WERI-Rb-1 (cell line): ENCODE measurements at regions not wholly inside any gene's neighbourhood (a gene's known extent, or its start where the extent isn't known, plus 50 kb on each side); places are given as distances from the start of the nearest gene placed in this dataset.

Experiments used
- DNase-seq: peaks from one replicate; pipeline ENCODE4 v3.0.0-alpha.2; 2020
- H3K27ac ChIP-seq: fragments of 250-450 bp; sonication (Bioruptor Pico); 2 replicates; pipeline ENCODE4 v1.5.1; 2020; ENCODE audit warnings: mild to moderate bottlenecking, moderate library complexity
- H3K27me3 ChIP-seq: fragments of 250-450 bp; sonication (Bioruptor Pico); 2 replicates; pipeline ENCODE4 v1.5.1; 2021; ENCODE audit warnings: mild to moderate bottlenecking, low read depth, moderate library complexity; ENCODE audit not compliant: insufficient read depth, severe bottlenecking
- H3K36me3 ChIP-seq: fragments of 250-450 bp; sonication (Bioruptor Pico); 2 replicates; pipeline ENCODE4 v1.5.1; 2020; ENCODE audit warnings: mild to moderate bottlenecking, moderate library complexity
- H3K4me3 ChIP-seq: 2 replicates; pipeline ENCODE4 v1.5.1; 2011; ENCODE audit warnings: low read depth, mild to moderate bottlenecking, control low read depth, low read length
- H3K9me3 ChIP-seq: fragments of 250-450 bp; sonication (Bioruptor Pico); 2 replicates; pipeline ENCODE4 v1.5.1; 2021; ENCODE audit warnings: mild to moderate bottlenecking, moderate library complexity; ENCODE audit not compliant: severe bottlenecking
- TF ChIP-seq, protein P1 (sequence below): IDR thresholded peaks from 2 replicates; pipeline ENCODE4 v1.5.1; 2011; ENCODE audit warnings: low read depth, mild to moderate bottlenecking, control low read depth, inconsistent platforms, low read length

DNA sequence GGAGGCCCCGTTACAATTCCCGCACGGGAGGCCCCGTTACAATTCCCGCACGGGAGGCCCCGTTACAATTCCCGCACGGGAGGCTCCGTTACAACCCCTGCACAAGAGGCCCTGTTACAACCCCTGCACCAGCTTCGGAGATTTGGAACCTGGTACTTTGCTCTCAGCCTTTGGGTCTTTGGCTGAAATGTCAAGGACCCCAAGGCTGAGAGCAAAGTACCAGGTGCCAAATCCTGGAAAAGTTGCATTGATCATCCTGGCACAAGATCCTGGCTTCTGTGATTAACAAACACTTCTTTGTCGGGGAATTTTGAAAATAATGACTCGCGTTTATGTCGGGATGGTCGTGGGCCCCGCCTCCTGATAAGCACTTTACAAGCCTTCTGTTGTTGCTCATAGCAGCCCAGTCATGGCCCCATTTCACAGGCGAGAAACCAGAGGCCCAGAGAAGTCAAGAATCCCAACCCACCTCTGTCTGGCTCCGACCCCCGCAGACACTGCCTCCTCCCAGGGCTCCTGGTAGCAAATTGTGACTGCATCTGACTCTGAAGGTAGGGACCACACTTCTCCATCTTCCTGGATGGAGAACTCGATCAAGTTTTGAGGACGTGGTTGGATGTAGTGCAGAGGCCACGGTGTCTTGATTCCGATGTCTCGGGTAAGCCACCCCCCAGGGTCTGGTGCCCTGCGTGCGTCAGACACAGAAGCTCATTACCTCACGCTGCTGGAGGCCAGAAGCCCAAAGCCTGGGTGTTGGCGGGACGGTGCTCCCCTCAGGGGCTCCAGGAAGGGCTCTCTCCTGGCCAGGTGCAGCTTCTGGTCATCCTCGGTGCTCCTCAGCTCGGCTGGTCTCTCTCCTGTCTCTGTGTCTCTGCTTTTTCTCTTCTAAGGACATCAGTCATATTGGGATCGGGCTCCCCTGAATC, 60.3 kb downstream of the ADRA2C start:
- Histone ChIP-seq H3K9me3 (peaks cover 2% of the 10 kb centered on the region), H3K4me3 (no peak overlapping the region), H3K27me3 (no peaks in the 10 kb centered on the region), H3K27ac (no peak overlapping the region), H3K36me3 (0 out of 2 replicates have a peak, but pooled peaks cover 4% of the 10 kb centered on the region)
- DNase-seq, result no peak
- TF ChIP-seq, protein P1, sequence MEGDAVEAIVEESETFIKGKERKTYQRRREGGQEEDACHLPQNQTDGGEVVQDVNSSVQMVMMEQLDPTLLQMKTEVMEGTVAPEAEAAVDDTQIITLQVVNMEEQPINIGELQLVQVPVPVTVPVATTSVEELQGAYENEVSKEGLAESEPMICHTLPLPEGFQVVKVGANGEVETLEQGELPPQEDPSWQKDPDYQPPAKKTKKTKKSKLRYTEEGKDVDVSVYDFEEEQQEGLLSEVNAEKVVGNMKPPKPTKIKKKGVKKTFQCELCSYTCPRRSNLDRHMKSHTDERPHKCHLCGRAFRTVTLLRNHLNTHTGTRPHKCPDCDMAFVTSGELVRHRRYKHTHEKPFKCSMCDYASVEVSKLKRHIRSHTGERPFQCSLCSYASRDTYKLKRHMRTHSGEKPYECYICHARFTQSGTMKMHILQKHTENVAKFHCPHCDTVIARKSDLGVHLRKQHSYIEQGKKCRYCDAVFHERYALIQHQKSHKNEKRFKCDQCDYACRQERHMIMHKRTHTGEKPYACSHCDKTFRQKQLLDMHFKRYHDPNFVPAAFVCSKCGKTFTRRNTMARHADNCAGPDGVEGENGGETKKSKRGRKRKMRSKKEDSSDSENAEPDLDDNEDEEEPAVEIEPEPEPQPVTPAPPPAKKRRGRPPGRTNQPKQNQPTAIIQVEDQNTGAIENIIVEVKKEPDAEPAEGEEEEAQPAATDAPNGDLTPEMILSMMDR, result no peak

DNA sequence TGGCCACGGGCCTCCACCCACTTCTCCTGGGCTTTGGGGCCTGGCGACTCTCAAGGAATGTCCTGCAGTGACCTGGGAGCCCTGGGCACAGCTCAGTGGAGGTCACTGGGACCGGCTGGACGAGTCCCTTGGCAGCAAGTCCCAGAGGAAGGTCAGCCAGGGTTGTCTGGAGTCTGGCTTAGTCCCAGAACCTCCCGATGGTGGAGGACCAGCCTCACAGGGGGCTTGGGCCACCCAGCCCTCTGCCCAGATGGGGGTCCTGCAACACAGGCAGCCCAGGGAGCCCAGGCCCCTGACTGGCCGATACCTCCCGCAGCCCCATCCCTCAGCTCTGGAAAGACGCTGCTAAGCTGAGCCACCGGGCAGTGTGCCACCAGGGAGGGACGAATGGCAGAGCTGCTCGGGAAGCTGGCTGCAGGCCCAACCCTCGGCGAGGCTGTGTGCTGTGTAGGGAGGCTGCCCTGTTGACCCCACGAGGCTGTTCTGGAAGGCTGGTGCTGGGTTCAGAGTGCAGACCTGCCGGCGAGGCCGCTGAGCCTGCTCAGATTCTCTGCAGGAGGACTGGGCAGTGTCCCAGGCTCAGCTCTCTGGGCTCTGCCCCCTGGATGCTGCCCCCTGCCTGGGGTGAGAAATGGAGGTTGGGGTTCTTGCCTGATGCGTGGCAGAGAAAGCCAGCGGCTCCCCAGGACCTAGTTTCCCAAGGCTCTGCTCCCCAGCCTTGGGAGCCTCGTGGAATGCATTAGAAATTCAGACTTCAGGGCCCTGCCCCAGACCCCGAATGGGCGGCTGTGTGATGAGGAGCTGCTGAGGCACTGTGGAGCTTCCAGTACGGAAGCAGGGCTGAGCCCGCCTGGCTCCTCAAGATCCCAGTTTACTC, 61.7 kb downstream of the ADRA2C start:
- Histone ChIP-seq H3K9me3 (peaks cover 3% of the 10 kb centered on the region), H3K4me3 (no peak overlapping the region), H3K36me3 (0 out of 2 replicates have a peak, but pooled peaks cover 2% of the 10 kb centered on the region), H3K27ac (no peak overlapping the region), H3K27me3 (no peaks in the 10 kb centered on the region)
- no peak for DNase-seq
- TF ChIP-seq, protein P1, result no peak

DNA sequence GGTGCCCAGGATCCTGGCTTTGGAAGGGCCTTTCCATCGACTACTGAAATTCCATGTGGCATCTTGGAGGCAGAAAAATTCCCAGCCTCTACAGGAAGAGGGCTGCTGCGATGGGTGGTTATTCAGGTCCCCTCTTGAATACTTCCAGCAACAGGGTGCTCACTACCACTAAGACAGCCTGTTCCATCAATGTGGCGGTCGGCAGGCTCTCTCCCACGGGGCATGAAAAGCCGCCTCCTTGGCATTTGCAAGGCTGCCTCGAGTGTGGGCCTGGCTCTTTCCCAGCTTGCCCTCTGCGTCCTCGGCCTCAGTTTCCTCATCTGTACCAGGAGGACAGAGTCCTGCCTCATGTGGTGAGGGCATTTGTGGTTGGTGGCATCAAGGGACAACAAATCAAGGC, 62.4 kb downstream of the ADRA2C start:
- H3K27me3 ChIP-seq, result no peaks in the 10 kb centered on the region
- no peak overlapping the region for H3K4me3 ChIP-seq
- DNase-seq, result no peak

GRCh38 chr4:3829211-3829955, 63.2 kb downstream of the ADRA2C start:
- H3K9me3 ChIP-seq, result peaks cover 2% of the 10 kb centered on the region
- no peaks in the 10 kb centered on the region for H3K36me3 ChIP-seq
- no peak for DNase-seq
- no peak overlapping the region for H3K4me3 ChIP-seq
- no peak overlapping the region; the same call in 1 of the 2 replicates for H3K27ac ChIP-seq
- no peaks in the 10 kb centered on the region for H3K27me3 ChIP-seq
- TF ChIP-seq, protein P1, result no peak

More for the DNA sequence above, 62.4 kb downstream of the ADRA2C start:
- no peaks in the 10 kb centered on the region for H3K36me3 ChIP-seq
- TF ChIP-seq, protein P1, result no peak
- no peak overlapping the region for H3K27ac ChIP-seq
- H3K9me3 ChIP-seq, result peaks cover 2% of the 10 kb centered on the region

DNA sequence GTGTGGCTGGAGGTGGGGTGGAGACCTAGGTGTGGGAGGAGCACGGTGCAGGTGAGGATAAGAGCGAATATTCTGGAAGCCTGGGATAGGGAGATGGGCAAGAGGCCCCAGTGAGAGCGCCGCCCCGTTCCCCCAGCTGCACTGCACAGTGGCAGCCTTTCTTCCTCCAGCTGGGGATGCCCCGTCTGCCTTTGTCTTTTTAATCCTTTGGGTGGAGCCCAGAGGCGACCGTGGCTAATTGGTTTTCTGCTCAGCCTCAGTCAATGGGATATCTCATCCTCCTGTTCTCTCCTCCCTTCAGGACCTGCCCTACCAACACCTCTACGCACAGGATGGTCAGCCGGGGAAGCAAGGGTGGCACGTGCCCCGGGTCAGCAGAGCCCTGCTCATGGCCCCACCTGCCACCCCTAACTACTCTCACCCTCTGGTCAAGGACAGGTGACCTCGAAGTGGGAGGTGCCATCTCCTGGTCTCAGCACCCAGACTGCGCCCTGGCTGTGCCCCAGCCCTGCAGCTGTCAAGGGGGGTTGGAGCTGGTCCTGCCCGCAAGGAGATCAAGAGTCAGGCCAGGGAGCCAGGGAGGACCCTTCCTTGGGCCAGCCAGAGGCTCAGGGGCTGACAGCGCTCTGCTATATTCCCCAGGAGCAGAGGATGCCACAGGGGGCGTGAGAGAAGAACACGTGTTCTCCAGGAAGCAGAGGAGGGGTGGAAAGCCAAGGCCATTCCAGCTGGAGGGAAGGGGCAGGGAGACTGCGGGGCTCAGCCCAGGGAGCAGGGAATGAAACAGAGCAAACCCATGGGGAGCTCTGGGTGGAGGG, 64.0 kb downstream of the ADRA2C start:
- TF ChIP-seq, protein P1, result peak; percentile 26; the same call in 1 of the 2 replicates
- Histone ChIP-seq H3K9me3 (peaks cover 2% of the 10 kb centered on the region), H3K27ac (peak overlapping the region; percentile 15), H3K27me3 (no peaks in the 10 kb centered on the region), H3K4me3 (no peak overlapping the region), H3K36me3 (no peaks in the 10 kb centered on the region)
- DNase-seq, result peak; percentile 80
